ENCODE measurements at regions not wholly inside any gene's neighbourhood (a gene's known extent, or its start where the extent isn't known, plus 50 kb on each side); places are given as distances from the start of the nearest gene placed in this dataset.

- TF ChIP-seq GATA2 (IDR thresholded peaks at IDR 0.05; ENCODE audit: low read depth, low read length) (peak; percentile 82), GATA3 (IDR thresholded peaks at IDR 0.05; ENCODE audit: low read depth, low read length) (peak; percentile 89)
Observed at GRCh38 chr13:89496478-89496877, 1825.3 kb downstream of the SLITRK5 start.

- TF ChIP-seq GATA2 (IDR thresholded peaks at IDR 0.05; ENCODE audit: low read depth, low read length) (no peak), GATA3 (IDR thresholded peaks at IDR 0.05; ENCODE audit: low read depth, low read length) (no peak)
Observed at GRCh38 chr13:89497658-89498057, 1826.5 kb downstream of the SLITRK5 start.

- TF ChIP-seq GATA2 (IDR thresholded peaks at IDR 0.05; ENCODE audit: low read depth, low read length) = no peak
- TF ChIP-seq GATA3 (IDR thresholded peaks at IDR 0.05; ENCODE audit: low read depth, low read length) = no peak
Observed at GRCh38 chr13:89502286-89502685, 1831.1 kb downstream of the SLITRK5 start.

- no peak for TF ChIP-seq GATA2 (IDR thresholded peaks at IDR 0.05; ENCODE audit: low read depth, low read length)
- TF ChIP-seq GATA3 (IDR thresholded peaks at IDR 0.05; ENCODE audit: low read depth, low read length) = no peak
Observed at GRCh38 chr13:89514534-89515312, 1832.8 kb upstream of the MIR17HG start.

- TF ChIP-seq GATA3 (IDR thresholded peaks at IDR 0.05; ENCODE audit: low read depth, low read length) = no peak
- no peak for TF ChIP-seq GATA2 (IDR thresholded peaks at IDR 0.05; ENCODE audit: low read depth, low read length)
Observed at GRCh38 chr13:89515948-89516347, 1831.5 kb upstream of the MIR17HG start.

- TF ChIP-seq GATA2 (IDR thresholded peaks at IDR 0.05; ENCODE audit: low read depth, low read length) = no peak
- TF ChIP-seq GATA3 (IDR thresholded peaks at IDR 0.05; ENCODE audit: low read depth, low read length) = no peak
Observed at GRCh38 chr13:89518289-89519077, 1829.0 kb upstream of the MIR17HG start.

- TF ChIP-seq GATA2 (IDR thresholded peaks at IDR 0.05; ENCODE audit: low read depth, low read length) (no peak), GATA3 (IDR thresholded peaks at IDR 0.05; ENCODE audit: low read depth, low read length) (no peak)
Observed at GRCh38 chr13:89520468-89520867, 1827.0 kb upstream of the MIR17HG start.

GRCh38 chr13:89541091-89542030, 1806.1 kb upstream of the MIR17HG start:
- no peak for TF ChIP-seq GATA2 (IDR thresholded peaks at IDR 0.05; ENCODE audit: low read depth, low read length)
- no peak for TF ChIP-seq GATA3 (IDR thresholded peaks at IDR 0.05; ENCODE audit: low read depth, low read length)

GRCh38 chr13:89550938-89551337, 1796.5 kb upstream of the MIR17HG start:
- no peak for TF ChIP-seq GATA3 (IDR thresholded peaks at IDR 0.05; ENCODE audit: low read depth, low read length)
- TF ChIP-seq GATA2 (IDR thresholded peaks at IDR 0.05; ENCODE audit: low read depth, low read length) = no peak

GRCh38 chr13:89554801-89555200, 1792.7 kb upstream of the MIR17HG start:
- no peak for TF ChIP-seq GATA2 (IDR thresholded peaks at IDR 0.05; ENCODE audit: low read depth, low read length)
- TF ChIP-seq GATA3 (IDR thresholded peaks at IDR 0.05; ENCODE audit: low read depth, low read length) = no peak

- no peak for TF ChIP-seq GATA2 (IDR thresholded peaks at IDR 0.05; ENCODE audit: low read depth, low read length)
Observed at GRCh38 chr13:89565476-89566100, 1781.9 kb upstream of the MIR17HG start.

- TF ChIP-seq GATA3 (IDR thresholded peaks at IDR 0.05; ENCODE audit: low read depth, low read length) (no peak), GATA2 (IDR thresholded peaks at IDR 0.05; ENCODE audit: low read depth, low read length) (no peak)
Observed at GRCh38 chr13:89567025-89567424, 1780.5 kb upstream of the MIR17HG start.

GRCh38 chr13:89568276-89568675, 1779.2 kb upstream of the MIR17HG start:
- TF ChIP-seq GATA2 (IDR thresholded peaks at IDR 0.05; ENCODE audit: low read depth, low read length) = no peak
- no peak for TF ChIP-seq GATA3 (IDR thresholded peaks at IDR 0.05; ENCODE audit: low read depth, low read length)

Measured in SH-SY5Y (cell line).